AG10803 (cell line): ENCODE measurements at regions not wholly inside any gene's neighbourhood (a gene's known extent, or its start where the extent isn't known, plus 50 kb on each side); places are given as distances from the start of the nearest gene placed in this dataset.

Experiments used
- DNase-seq: peaks from one replicate; pipeline ENCODE4 v3.0.0; 2010; ENCODE audit warnings: low read depth
- H3K4me3 ChIP-seq: 2 replicates; pipeline ENCODE4 v1.5.1; 2011; ENCODE audit warnings: mild to moderate bottlenecking, low read length, control low read depth
- TF ChIP-seq, protein P1 (sequence below): conservative IDR thresholded peaks from 2 replicates; pipeline ENCODE4 v1.5.1; 2011; ENCODE audit warnings: mild to moderate bottlenecking, low read length, control low read depth, inconsistent platforms

GRCh38 chr18:10265560-10266333 is 188.7 kb upstream of the APCDD1 start:
- H3K4me3 ChIP-seq = no peak overlapping the region
- DNase-seq = peak; percentile 34
- TF ChIP-seq, protein P1, sequence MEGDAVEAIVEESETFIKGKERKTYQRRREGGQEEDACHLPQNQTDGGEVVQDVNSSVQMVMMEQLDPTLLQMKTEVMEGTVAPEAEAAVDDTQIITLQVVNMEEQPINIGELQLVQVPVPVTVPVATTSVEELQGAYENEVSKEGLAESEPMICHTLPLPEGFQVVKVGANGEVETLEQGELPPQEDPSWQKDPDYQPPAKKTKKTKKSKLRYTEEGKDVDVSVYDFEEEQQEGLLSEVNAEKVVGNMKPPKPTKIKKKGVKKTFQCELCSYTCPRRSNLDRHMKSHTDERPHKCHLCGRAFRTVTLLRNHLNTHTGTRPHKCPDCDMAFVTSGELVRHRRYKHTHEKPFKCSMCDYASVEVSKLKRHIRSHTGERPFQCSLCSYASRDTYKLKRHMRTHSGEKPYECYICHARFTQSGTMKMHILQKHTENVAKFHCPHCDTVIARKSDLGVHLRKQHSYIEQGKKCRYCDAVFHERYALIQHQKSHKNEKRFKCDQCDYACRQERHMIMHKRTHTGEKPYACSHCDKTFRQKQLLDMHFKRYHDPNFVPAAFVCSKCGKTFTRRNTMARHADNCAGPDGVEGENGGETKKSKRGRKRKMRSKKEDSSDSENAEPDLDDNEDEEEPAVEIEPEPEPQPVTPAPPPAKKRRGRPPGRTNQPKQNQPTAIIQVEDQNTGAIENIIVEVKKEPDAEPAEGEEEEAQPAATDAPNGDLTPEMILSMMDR = no peak

GRCh38 chr18:10266334-10266590 is 188.2 kb upstream of the APCDD1 start:
- TF ChIP-seq, protein P1 = no peak
- H3K4me3 ChIP-seq = no peak overlapping the region
- DNase-seq = no peak

DNA sequence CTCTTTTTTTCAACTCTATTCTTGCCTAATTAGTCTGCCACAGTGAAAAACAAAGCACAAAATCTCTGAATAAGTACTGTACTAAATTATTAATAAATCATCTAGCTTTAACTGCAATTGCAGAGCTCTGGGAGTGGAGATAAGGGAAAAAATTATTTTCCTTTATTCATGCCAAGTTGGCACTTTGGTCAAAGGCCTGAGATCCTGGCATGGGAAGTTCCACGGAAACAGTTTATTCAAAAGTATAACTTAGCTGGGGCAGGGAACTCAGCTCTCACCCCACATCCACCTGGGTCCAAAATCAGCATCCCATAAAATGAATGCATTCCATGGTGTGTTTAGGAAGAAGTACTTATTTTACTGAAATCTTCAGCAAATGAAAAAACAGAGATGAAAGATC is 185.2 kb upstream of the APCDD1 start:
- no peak for DNase-seq
- H3K4me3 ChIP-seq = no peak overlapping the region

DNA sequence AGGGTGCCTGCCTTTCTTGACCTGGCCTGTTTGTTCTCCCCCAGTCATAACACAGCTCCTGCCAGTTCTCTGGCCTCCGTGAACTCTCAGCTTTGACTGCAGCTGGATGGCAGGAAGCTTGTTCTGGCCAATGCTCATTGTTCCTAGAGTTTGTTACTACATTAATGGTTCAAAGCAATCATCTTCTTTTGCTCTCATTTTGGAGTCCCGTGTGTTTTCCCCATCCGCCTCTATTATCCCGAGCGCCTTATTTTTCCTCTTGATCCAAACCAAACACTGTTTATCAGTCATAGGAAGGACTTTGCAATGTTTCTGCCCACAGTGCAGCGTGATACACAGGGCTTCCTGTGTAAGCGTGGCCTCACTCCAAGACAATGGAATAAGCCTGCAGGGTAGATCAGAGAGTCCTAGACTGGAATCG is 184.3 kb upstream of the APCDD1 start:
- no peak overlapping the region for H3K4me3 ChIP-seq
- DNase-seq = peak; percentile 34
- TF ChIP-seq, protein P1 = no peak

More for the DNA sequence above, 185.2 kb upstream of the APCDD1 start:
- TF ChIP-seq, protein P1 = no peak

DNA sequence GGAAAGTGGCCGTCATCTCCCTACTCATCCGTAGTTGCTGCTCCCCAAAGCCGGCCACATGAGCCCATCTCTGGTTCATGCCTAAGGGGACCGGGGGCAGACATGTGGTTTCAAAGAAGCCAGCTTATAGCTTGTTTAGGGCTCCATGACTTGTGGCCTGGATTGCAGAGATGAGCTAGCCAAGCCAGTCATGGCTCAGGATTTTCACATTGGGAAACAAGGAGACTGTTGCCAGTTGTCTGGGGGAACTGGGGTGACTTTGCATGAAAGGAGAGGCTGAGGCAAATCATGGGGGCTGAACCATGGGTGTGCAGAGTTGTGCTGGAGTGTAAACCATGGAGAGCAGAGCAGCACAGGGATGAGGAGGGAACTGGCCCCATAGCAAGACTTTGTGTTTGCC is 183.0 kb upstream of the APCDD1 start:
- peak; percentile 70 for DNase-seq
- no peak overlapping the region for H3K4me3 ChIP-seq
- TF ChIP-seq, protein P1 = no peak

DNA sequence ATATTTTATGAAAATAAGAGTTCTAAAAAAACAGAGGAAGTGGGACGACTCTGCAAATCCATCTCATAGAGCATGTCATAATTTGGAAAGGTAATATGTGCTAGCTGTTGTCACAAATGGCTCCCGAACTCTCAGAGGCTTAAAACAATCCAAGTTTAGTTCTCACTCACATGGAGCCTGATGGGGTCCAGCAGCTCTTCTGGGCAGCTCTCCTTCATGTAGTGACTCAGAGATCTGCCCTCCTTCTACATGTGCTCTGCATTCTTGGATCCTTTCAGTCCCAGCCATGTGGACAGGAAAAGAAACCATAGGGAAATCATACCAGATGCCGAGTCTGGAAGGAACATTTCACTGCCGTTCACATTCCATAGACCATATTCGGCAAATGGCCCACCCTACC is 180.1 kb upstream of the APCDD1 start:
- TF ChIP-seq, protein P1 = no peak
- peak; percentile 89 for DNase-seq

DNA sequence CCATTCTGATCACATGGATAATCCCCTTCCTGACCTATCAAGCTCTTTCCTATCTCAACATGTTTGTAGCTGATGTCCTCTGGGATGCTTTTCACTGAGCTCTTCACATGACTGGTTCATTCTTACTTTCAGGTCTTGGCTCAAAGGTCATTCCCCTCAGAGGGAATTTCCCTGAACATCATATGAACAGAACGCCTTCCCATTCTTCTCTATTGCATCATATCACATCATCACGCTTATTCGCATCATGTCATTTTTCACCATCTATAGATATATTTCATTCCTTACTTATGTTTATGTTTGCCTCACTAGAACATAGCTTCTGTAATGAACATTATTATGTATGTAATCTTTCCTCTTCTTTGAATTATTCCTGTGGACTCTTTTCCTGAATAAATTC is 178.9 kb upstream of the APCDD1 start:
- TF ChIP-seq, protein P1 = no peak

More for the DNA sequence above, 180.1 kb upstream of the APCDD1 start:
- no peak overlapping the region for H3K4me3 ChIP-seq

More for the DNA sequence above, 178.9 kb upstream of the APCDD1 start:
- DNase-seq = no peak
- no peak overlapping the region for H3K4me3 ChIP-seq
